ENCODE measurements at regions not wholly inside any gene's neighbourhood (a gene's known extent, or its start where the extent isn't known, plus 50 kb on each side); places are given as distances from the start of the nearest gene placed in this dataset.

DNA sequence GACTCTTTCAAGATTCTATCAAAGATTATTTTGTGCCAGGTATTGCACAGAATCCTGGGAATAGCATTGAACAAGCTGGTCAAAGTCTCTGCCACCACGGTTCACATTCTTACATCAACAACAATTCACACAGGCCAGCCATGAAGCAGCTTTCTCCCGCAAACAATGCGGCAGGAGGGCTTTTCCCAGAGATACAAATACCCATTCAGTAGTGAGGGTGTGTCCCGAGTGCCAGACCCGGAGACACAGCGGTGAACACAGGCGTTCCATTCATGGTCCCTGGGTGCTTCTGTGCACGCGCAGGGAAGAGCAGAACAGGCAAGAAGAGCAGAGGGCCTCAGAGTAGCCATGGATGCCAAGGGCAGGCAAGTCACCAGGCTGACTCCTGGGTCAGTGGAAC, 83.3 kb upstream of the PDE10A start:
- H3K27me3 ChIP-seq (ENCODE audit: insufficient read depth, low read length), result no peaks in the 10 kb centered on the region
- H3K9ac ChIP-seq (ENCODE audit: low read depth, low read length), result no peak overlapping the region
- no peaks in the 10 kb centered on the region for H3K36me3 ChIP-seq (ENCODE audit: insufficient read depth, low read depth, low read length)
- no peaks in the 10 kb centered on the region for H3K9me3 ChIP-seq (ENCODE audit: insufficient read depth, low read depth, low read length)
- H3K4me3 ChIP-seq (ENCODE audit: low read length), result no peak overlapping the region
- H3K27ac ChIP-seq (ENCODE audit: low read length), result no peak overlapping the region
- no peaks in the 10 kb centered on the region for H3K4me1 ChIP-seq (ENCODE audit: insufficient read depth, low read length)

DNA sequence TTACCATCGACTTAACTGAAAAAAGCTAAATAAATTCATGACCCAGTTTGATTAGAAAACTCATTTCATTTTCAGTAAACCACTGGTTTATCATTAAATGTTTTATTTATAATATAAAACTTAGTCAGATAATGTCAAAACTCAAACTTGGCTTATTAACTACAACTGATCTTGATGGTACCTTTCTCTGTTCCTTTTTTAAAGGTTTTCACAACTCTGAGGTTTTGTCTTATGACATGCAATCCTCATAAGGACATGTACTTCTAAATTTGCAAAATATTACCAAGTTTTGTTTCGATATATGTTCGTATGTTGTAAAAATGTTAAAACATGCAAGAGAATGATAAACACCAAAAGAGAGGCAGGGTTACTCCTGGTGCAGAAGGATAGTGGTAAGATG, 82.5 kb upstream of the PDE10A start:
- H3K27me3 ChIP-seq (ENCODE audit: insufficient read depth, low read length), result no peaks in the 10 kb centered on the region

DNA sequence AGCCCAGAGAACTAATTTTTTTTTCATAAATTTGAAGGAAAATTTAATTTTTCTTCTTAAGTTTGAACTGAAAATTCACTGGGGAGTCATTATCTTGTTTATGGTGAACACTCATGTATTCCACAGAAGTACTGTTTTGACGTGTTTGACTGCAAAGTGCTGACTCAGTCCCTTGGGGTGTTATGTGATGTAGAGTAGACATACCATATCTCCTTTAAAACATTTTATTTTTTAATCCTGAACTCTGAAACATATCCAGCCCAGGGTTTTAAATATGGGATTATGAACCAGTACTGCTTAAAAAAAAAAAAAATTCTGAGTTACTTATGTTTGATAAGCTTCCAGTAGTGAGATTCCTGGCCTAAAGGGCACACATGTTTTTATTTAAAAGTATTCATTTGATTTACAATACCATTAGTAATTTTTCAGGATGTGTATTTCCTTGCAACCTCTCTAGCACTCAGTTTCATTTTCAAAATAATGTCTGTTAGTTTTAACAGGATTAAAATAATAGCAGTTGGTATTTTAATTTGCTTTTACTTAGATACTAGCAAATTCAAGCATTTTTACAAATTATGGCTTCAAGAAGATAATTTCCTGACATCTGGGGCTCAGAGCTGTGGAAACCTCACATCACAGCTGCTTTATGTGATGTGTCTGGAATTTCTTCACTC, 81.7 kb upstream of the PDE10A start:
- H3K36me3 ChIP-seq (ENCODE audit: insufficient read depth, low read depth, low read length), result no peaks in the 10 kb centered on the region
- no peaks in the 10 kb centered on the region for H3K4me1 ChIP-seq (ENCODE audit: insufficient read depth, low read length)
- no peaks in the 10 kb centered on the region for H3K9me3 ChIP-seq (ENCODE audit: insufficient read depth, low read depth, low read length)
- no peak overlapping the region for H3K4me3 ChIP-seq (ENCODE audit: low read length)
- H3K27ac ChIP-seq (ENCODE audit: low read length), result no peak overlapping the region
- H3K9ac ChIP-seq (ENCODE audit: low read depth, low read length), result no peak overlapping the region
- no peaks in the 10 kb centered on the region for H3K27me3 ChIP-seq (ENCODE audit: insufficient read depth, low read length)

More for the DNA sequence above, 82.5 kb upstream of the PDE10A start:
- no peak overlapping the region for H3K9ac ChIP-seq (ENCODE audit: low read depth, low read length)
- no peaks in the 10 kb centered on the region for H3K4me1 ChIP-seq (ENCODE audit: insufficient read depth, low read length)
- H3K9me3 ChIP-seq (ENCODE audit: insufficient read depth, low read depth, low read length), result no peaks in the 10 kb centered on the region
- no peaks in the 10 kb centered on the region for H3K36me3 ChIP-seq (ENCODE audit: insufficient read depth, low read depth, low read length)
- no peak overlapping the region for H3K4me3 ChIP-seq (ENCODE audit: low read length)
- no peak overlapping the region for H3K27ac ChIP-seq (ENCODE audit: low read length)

DNA sequence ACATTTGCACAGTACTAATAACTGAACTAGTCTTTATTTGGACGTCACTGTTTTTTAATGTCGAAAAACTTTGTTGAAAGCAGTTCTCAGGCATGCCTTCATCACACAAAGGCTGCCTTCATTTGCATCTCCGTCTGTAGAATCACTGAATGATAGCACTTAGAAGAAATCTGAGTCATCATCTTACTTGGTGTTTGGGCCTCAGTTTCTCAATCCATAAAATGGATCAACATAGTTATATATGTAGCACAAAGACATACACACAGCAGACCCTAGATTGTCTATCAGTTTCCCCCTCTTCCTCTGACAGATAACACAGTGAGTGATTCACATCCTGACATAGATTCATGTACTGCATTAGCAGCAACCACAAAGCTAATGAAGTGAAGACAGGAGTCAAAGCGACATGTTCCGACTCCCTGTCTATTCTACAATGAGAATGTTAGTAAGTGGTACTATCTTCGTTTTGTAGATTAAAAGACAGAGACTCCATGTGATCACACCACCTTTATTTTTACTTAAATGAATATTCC, 80.4 kb upstream of the PDE10A start:
- Histone ChIP-seq H3K27ac (ENCODE audit: low read length) (no peak overlapping the region), H3K4me1 (ENCODE audit: insufficient read depth, low read length) (no peaks in the 10 kb centered on the region), H3K27me3 (ENCODE audit: insufficient read depth, low read length) (no peaks in the 10 kb centered on the region), H3K4me3 (ENCODE audit: low read length) (no peak overlapping the region), H3K9me3 (ENCODE audit: insufficient read depth, low read depth, low read length) (no peaks in the 10 kb centered on the region), H3K36me3 (ENCODE audit: insufficient read depth, low read depth, low read length) (no peaks in the 10 kb centered on the region), H3K9ac (ENCODE audit: low read depth, low read length) (no peak overlapping the region)

DNA sequence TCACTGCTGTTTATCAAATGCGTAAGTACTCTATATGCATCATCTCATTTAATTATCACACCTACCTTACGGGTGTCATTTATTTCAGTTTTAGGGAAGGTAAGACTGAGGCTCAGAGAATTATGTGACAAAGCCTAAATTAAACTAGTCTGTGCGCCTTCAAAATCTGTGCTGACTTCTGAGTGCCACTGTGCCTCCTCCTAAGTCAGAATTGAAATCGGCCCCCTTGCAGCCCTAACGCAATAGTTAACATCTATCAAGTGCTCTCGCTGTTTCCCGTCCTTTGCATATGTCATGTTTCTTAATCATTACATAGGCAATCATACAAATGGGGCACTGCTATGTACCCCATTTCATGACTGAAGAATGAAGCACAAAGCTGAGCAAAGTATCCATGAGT, 79.0 kb upstream of the PDE10A start:
- no peaks in the 10 kb centered on the region for H3K27me3 ChIP-seq (ENCODE audit: insufficient read depth, low read length)

DNA sequence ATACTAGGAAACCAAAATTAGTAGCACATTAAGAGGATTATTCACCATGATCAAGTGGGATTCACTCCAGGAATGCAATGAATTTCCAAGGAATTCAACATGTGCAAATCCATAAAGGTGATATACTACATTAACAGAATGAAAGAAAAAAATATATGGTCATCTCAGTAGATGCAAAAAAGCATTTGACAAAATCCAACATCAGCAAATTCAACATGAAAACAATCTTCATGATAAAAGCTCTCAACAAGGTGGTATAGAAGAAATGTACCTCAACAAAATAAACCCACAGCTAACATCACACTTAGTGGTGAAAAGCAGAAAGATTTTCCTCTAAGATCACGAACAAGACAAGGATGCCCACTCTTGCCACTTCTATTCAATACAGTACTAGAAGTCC, 74.4 kb upstream of the PDE10A start:
- Histone ChIP-seq H3K36me3 (ENCODE audit: insufficient read depth, low read depth, low read length) (no peaks in the 10 kb centered on the region), H3K27ac (ENCODE audit: low read length) (no peak overlapping the region), H3K27me3 (ENCODE audit: insufficient read depth, low read length) (no peaks in the 10 kb centered on the region), H3K9me3 (ENCODE audit: insufficient read depth, low read depth, low read length) (no peaks in the 10 kb centered on the region), H3K4me1 (ENCODE audit: insufficient read depth, low read length) (no peaks in the 10 kb centered on the region), H3K9ac (ENCODE audit: low read depth, low read length) (no peak overlapping the region), H3K4me3 (ENCODE audit: low read length) (no peak overlapping the region)

More for the DNA sequence above, 79.0 kb upstream of the PDE10A start:
- Histone ChIP-seq H3K9ac (ENCODE audit: low read depth, low read length) (no peak overlapping the region), H3K27ac (ENCODE audit: low read length) (no peak overlapping the region), H3K4me1 (ENCODE audit: insufficient read depth, low read length) (no peaks in the 10 kb centered on the region), H3K36me3 (ENCODE audit: insufficient read depth, low read depth, low read length) (no peaks in the 10 kb centered on the region), H3K9me3 (ENCODE audit: insufficient read depth, low read depth, low read length) (no peaks in the 10 kb centered on the region), H3K4me3 (ENCODE audit: low read length) (no peak overlapping the region)

DNA sequence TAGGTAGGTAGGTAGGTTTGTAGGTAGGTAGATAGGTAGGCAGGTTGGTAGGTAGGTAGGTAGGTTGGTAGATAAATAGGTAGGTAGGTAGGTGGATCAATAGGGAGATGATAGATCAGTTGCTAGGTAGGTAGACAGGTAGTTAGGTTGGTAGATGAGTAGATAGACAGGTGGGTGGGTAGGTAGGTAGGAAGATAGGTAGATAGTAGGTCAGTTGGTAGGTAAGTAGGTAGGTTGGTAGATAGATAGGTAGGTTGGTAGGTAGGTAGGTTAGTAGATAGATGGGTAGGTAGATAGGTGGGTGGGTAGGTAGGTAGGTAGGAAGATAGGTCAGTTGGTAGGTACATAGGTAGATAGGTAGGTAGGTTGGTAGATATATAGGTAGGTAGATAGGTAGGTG, 72.0 kb upstream of the PDE10A start:
- Histone ChIP-seq H3K27ac (ENCODE audit: low read length) (no peak overlapping the region), H3K9me3 (ENCODE audit: insufficient read depth, low read depth, low read length) (no peaks in the 10 kb centered on the region), H3K9ac (ENCODE audit: low read depth, low read length) (no peak overlapping the region), H3K36me3 (ENCODE audit: insufficient read depth, low read depth, low read length) (no peaks in the 10 kb centered on the region), H3K4me3 (ENCODE audit: low read length) (no peak overlapping the region), H3K27me3 (ENCODE audit: insufficient read depth, low read length) (no peaks in the 10 kb centered on the region), H3K4me1 (ENCODE audit: insufficient read depth, low read length) (no peaks in the 10 kb centered on the region)

DNA sequence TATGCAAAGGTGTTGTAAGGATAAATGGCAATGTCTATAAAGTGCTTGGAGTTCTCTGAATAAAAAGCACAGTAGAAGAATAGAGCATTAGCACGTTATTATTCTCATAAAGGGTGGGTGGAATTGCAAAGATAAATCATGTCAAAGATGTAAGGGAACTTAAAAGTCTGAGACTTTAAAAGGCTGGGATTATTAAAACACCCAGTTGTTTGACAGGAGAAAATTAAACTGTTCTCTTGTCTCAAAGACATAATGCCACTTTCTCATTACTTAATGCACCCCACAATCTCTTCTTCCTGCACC, 70.4 kb upstream of the PDE10A start:
- Histone ChIP-seq H3K9me3 (ENCODE audit: insufficient read depth, low read depth, low read length) (no peaks in the 10 kb centered on the region), H3K36me3 (ENCODE audit: insufficient read depth, low read depth, low read length) (no peaks in the 10 kb centered on the region), H3K9ac (ENCODE audit: low read depth, low read length) (no peak overlapping the region), H3K4me1 (ENCODE audit: insufficient read depth, low read length) (no peaks in the 10 kb centered on the region), H3K27ac (ENCODE audit: low read length) (no peak overlapping the region), H3K27me3 (ENCODE audit: insufficient read depth, low read length) (no peaks in the 10 kb centered on the region), H3K4me3 (ENCODE audit: low read length) (no peak overlapping the region)

DNA sequence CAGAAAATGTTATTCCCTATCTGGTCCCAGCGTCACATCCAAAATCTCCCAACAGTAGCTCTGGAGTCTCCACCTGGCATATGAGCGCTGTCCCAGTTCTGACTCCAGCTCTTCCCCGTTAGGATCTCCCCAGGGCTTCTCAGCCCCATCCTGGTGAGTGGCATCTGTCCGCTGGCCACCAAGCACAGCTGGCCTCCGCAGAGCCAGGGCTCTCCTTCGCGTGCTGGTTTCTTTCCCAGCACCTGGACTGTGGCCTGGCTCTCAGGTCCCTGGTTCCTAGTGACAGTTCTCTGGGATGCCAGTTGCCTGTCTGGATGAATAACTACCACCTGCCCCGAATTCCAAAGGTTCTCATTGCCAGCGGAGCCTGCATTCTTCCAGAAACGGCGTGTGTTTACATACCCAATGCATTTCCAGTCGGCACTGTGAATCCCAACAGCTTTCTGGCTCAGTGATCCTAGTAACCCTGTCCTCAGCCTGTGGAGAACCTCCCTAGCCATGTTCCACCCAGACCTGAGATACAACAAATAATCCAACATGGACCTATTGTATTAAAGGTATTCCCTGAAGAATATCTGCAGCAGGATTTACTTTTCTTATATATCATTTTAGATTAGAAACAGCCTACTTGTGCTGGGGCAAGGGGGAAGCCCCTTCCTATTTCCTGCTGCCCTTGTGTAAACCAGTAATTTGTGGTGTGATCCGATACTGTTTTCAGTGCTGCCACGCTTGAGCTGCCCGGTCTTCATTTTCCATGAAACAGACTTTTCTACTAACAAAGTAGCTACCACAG, 69.9 kb upstream of the PDE10A start:
- Histone ChIP-seq H3K9me3 (ENCODE audit: insufficient read depth, low read depth, low read length) (no peaks in the 10 kb centered on the region), H3K4me1 (ENCODE audit: insufficient read depth, low read length) (no peaks in the 10 kb centered on the region), H3K27ac (ENCODE audit: low read length) (no peak overlapping the region), H3K4me3 (ENCODE audit: low read length) (no peak overlapping the region), H3K36me3 (ENCODE audit: insufficient read depth, low read depth, low read length) (no peaks in the 10 kb centered on the region), H3K27me3 (ENCODE audit: insufficient read depth, low read length) (no peaks in the 10 kb centered on the region), H3K9ac (ENCODE audit: low read depth, low read length) (no peak overlapping the region)

DNA sequence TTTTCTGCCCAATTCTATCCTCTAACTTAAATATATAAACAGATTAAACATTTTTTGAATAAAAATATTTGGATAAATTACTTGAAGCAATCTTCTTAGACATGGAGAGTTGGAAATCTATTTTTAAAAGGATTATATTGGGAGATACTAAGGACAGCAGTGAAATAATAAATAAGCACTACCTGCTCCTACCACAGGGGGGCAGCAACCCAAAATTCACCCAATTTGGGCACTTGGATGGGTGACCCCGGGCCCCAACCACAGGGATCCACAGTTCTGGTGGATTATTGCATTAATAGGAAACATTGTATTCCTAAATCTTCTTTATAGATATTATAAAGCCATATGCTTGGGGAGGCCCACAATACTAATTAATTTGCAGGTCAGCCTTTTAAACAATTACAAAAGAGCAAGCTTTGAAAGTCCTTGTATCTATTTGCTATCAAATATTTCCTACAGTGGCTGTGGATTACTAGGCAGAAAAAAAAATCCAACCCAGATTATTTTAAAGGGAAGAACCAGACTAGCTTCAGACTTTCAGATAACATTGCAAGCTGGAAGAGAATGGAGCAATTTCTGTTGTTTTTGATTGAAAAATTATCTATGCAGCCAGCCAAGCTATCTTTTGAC, 66.4 kb upstream of the PDE10A start:
- Histone ChIP-seq H3K4me3 (ENCODE audit: low read length) (no peak overlapping the region), H3K27me3 (ENCODE audit: insufficient read depth, low read length) (no peaks in the 10 kb centered on the region), H3K9ac (ENCODE audit: low read depth, low read length) (no peak overlapping the region), H3K4me1 (ENCODE audit: insufficient read depth, low read length) (no peaks in the 10 kb centered on the region), H3K36me3 (ENCODE audit: insufficient read depth, low read depth, low read length) (no peaks in the 10 kb centered on the region), H3K27ac (ENCODE audit: low read length) (no peak overlapping the region), H3K9me3 (ENCODE audit: insufficient read depth, low read depth, low read length) (no peaks in the 10 kb centered on the region)

DNA sequence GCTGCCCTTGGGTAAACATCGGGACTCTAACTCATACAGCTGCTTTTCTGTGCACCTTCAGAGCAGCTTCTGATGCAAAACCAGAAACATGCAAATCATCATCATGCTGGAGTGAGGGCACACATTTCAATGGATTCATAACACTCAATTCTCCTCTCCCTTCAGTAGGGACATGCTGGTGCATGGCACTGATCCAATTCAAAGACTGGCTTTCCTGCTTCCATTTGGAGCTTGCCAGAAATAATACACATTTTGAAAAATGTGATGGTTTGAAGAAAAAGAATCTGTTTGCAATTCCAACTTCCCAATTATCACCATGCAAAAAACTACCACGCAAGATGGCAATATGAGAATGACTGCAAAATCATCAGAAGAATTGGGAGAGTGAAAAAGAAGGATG, 65.2 kb upstream of the PDE10A start:
- H3K4me3 ChIP-seq (ENCODE audit: low read length), result no peak overlapping the region
- H3K4me1 ChIP-seq (ENCODE audit: insufficient read depth, low read length), result no peaks in the 10 kb centered on the region
- H3K9ac ChIP-seq (ENCODE audit: low read depth, low read length), result no peak overlapping the region
- no peaks in the 10 kb centered on the region for H3K27me3 ChIP-seq (ENCODE audit: insufficient read depth, low read length)
- H3K27ac ChIP-seq (ENCODE audit: low read length), result no peak overlapping the region
- no peaks in the 10 kb centered on the region for H3K36me3 ChIP-seq (ENCODE audit: insufficient read depth, low read depth, low read length)
- no peaks in the 10 kb centered on the region for H3K9me3 ChIP-seq (ENCODE audit: insufficient read depth, low read depth, low read length)

DNA sequence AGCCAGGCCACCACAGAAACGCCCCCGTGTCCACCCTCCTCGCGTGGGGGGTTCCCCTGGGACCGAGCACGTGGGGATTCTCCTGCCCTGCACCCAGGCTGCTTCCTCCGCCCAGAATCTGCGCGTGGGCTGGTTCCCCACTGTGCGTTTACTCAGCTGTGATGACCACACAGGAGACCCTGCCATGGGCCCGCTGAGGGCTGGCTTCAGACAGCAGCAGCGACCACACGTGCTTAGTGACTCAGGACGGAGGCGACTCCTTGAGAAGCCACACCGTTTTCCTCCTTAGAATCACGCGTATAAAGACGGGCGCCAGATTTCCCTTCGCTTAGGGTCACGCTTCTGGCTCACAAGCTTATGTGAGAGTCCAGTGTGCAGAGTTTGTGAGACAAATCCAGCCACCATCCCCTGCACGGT, 63.9 kb upstream of the PDE10A start:
- no peaks in the 10 kb centered on the region for H3K36me3 ChIP-seq (ENCODE audit: insufficient read depth, low read depth, low read length)
- no peak overlapping the region for H3K4me3 ChIP-seq (ENCODE audit: low read length)
- H3K4me1 ChIP-seq (ENCODE audit: insufficient read depth, low read length), result no peaks in the 10 kb centered on the region
- no peak overlapping the region for H3K9ac ChIP-seq (ENCODE audit: low read depth, low read length)
- H3K9me3 ChIP-seq (ENCODE audit: insufficient read depth, low read depth, low read length), result no peaks in the 10 kb centered on the region
- H3K27ac ChIP-seq (ENCODE audit: low read length), result no peak overlapping the region
- no peaks in the 10 kb centered on the region for H3K27me3 ChIP-seq (ENCODE audit: insufficient read depth, low read length)

Data from iPS-20b (cell line).